Neuronal stem cell (in vitro differentiated cells): ENCODE measurements at regions not wholly inside any gene's neighbourhood (a gene's known extent, or its start where the extent isn't known, plus 50 kb on each side); places are given as distances from the start of the nearest gene placed in this dataset.

ENCODE experiments used
- DNase-seq: peaks from one replicate; pipeline ENCODE4 v3.0.0-alpha.2; 2013; ENCODE audit warnings: low spot score
- H2AFZ ChIP-seq: one replicate; pipeline ENCODE4 v1.6.1; 2013; ENCODE audit warnings: mild to moderate bottlenecking, low read length, inconsistent platforms
- H2AK5ac ChIP-seq: 2 replicates; pipeline ENCODE4 v1.6.1; 2013; ENCODE audit warnings: low read depth, mild to moderate bottlenecking, inconsistent platforms, low read length, moderate library complexity, mixed read lengths
- H2BK120ac ChIP-seq: 2 replicates; pipeline ENCODE4 v1.6.1; 2013; ENCODE audit warnings: low read depth, mild to moderate bottlenecking, inconsistent platforms, low read length, moderate library complexity, mixed read lengths
- H2BK12ac ChIP-seq: one replicate; pipeline ENCODE4 v1.6.1; 2013; ENCODE audit warnings: low read length, inconsistent platforms
- H2BK15ac ChIP-seq: 2 replicates; pipeline ENCODE4 v1.6.1; 2013; ENCODE audit warnings: mild to moderate bottlenecking, low read length, inconsistent platforms, mixed read lengths
- H2BK5ac ChIP-seq: one replicate; pipeline ENCODE4 v1.6.1; 2013; ENCODE audit warnings: inconsistent platforms, mild to moderate bottlenecking, low read length, moderate library complexity
- H3K14ac ChIP-seq: one replicate; pipeline ENCODE4 v1.6.1; 2013; ENCODE audit warnings: low read length, inconsistent platforms
- H3K18ac ChIP-seq: 2 replicates; pipeline ENCODE4 v1.6.1; 2013; ENCODE audit warnings: low read length, inconsistent platforms
- H3K23ac ChIP-seq: 2 replicates; pipeline ENCODE4 v1.6.1; 2013; ENCODE audit warnings: low read depth, mild to moderate bottlenecking, mixed read lengths, low read length, inconsistent platforms; ENCODE audit not compliant: poor library complexity
- H3K27ac ChIP-seq: replicated peaks from 3 replicates; pipeline ENCODE4 v1.5.1; 2013; ENCODE audit warnings: low read length, inconsistent platforms
- H3K27me3 ChIP-seq, 3 experiments: 2 replicates each; pipeline ENCODE4 v1.6.1; 2013; ENCODE audit warnings: low read length in 3 of 3, mild to moderate bottlenecking in 2 of 3, inconsistent platforms in 1 of 3, low read depth in 1 of 3, mixed read lengths in 1 of 3, moderate library complexity in 1 of 3; ENCODE audit not compliant: control insufficient read depth in 3 of 3, insufficient read depth in 3 of 3
- H3K36me3 ChIP-seq, 2 donors: replicated peaks in 1 of 2; 2 replicates each; pipeline ENCODE4 v1.6.1; 2013; ENCODE audit warnings: low read length in 2 of 2; ENCODE audit not compliant: control insufficient read depth in 2 of 2, insufficient read depth in 2 of 2
- H3K4ac ChIP-seq: 2 replicates; pipeline ENCODE4 v1.6.1; 2013; ENCODE audit warnings: inconsistent platforms, mild to moderate bottlenecking, low read length, moderate library complexity
- H3K4me1 ChIP-seq, 2 donors: 1 replicate in 1 of 2; 2 replicates in 1 of 2; pipeline ENCODE4 v1.6.1; 2013; ENCODE audit warnings: low read length in 2 of 2, low read depth in 1 of 2; ENCODE audit not compliant: control insufficient read depth in 2 of 2, insufficient read depth in 1 of 2
- H3K4me2 ChIP-seq: one replicate; pipeline ENCODE4 v1.6.1; 2013; ENCODE audit warnings: mild to moderate bottlenecking, low read length, inconsistent platforms; ENCODE audit not compliant: insufficient read depth, poor library complexity, severe bottlenecking
- H3K4me3 ChIP-seq, 2 donors: 2 replicates each; pipeline ENCODE4 v1.5.1; 2013; ENCODE audit warnings: low read length in 2 of 2, mild to moderate bottlenecking in 2 of 2, inconsistent platforms in 1 of 2, moderate library complexity in 1 of 2
- H3K79me1 ChIP-seq: one replicate; pipeline ENCODE4 v1.6.1; 2013; ENCODE audit warnings: low read depth, mild to moderate bottlenecking, inconsistent platforms, low read length, moderate library complexity
- H3K9ac ChIP-seq: one replicate; pipeline ENCODE4 v1.6.1; 2013; ENCODE audit warnings: mild to moderate bottlenecking, low read depth, low read length, inconsistent platforms; ENCODE audit not compliant: poor library complexity
- H3K9me3 ChIP-seq, 2 donors: replicated peaks in 1 of 2; 2 replicates each; pipeline versions ENCODE3 to v1.6.1; 2013; ENCODE audit warnings: low read length in 2 of 2, mild to moderate bottlenecking in 2 of 2, inconsistent platforms in 1 of 2, low read depth in 1 of 2, mixed read lengths in 1 of 2, moderate library complexity in 1 of 2; ENCODE audit not compliant: control insufficient read depth in 2 of 2, insufficient read depth in 1 of 2
- H4K8ac ChIP-seq: one replicate; pipeline ENCODE4 v1.6.1; 2013; ENCODE audit warnings: low read depth, mild to moderate bottlenecking, inconsistent platforms, low read length, moderate library complexity
- H4K91ac ChIP-seq: one replicate; pipeline ENCODE4 v1.6.1; 2013; ENCODE audit warnings: low read length, low read depth, mild to moderate bottlenecking, inconsistent platforms; ENCODE audit not compliant: poor library complexity
- WGBS, 2 donors: extraction: QIAGEN DNeasy Blood & Tissue Kit; methylation state at CpG; one replicate each; pipeline ENCODE4 v1.1.7; 2013; ENCODE audit warnings: missing lambda C conversion rate in 2 of 2, mixed read lengths in 1 of 2; ENCODE audit not compliant: insufficient read length in 2 of 2, insufficient replicate concordance in 1 of 2; ENCODE audit errors: extremely low coverage in 2 of 2; 5-methylcytosine and 5-hydroxymethylcytosine counted together

GRCh38 chr5:123965626-123966025, 453.6 kb downstream of the CSNK1G3 start:
- Histone ChIP-seq H3K4me1 (peaks cover 0 to 4% of the 10 kb centered on the region in 2 donors), H2AK5ac (no peak overlapping the region), H2BK12ac (no peak overlapping the region), H4K8ac (no peak overlapping the region), H2AFZ (peak overlapping the region; percentile 33), H3K18ac (no peak overlapping the region), H2BK5ac (no peak overlapping the region), H3K4ac (no peak overlapping the region), H2BK15ac (no peak overlapping the region), H4K91ac (no peak overlapping the region), H3K9me3 (peaks cover 0 to 3% of the 10 kb centered on the region in 2 donors), H3K36me3 (no peaks in the 10 kb centered on the region), H3K9ac (no peak overlapping the region), H3K14ac (no peak overlapping the region), H3K4me2 (no peak overlapping the region), H3K4me3 (no peak overlapping the region), H3K79me1 (no peaks in the 10 kb centered on the region), H2BK120ac (no peak overlapping the region), H3K23ac (no peak overlapping the region), H3K27me3 (no peaks in the 10 kb centered on the region), H3K27ac (no peak overlapping the region)
- DNase-seq = no peak
- WGBS, 2 donors = no CpG with 5 or more reads among the region's 3 CpGs

- no peak overlapping the region for H2AK5ac ChIP-seq
- no peaks in the 10 kb centered on the region for H3K36me3 ChIP-seq
- no peak overlapping the region for H2AFZ ChIP-seq
- H3K27me3 ChIP-seq = no peaks in the 10 kb centered on the region
- H3K79me1 ChIP-seq = no peaks in the 10 kb centered on the region
- H3K18ac ChIP-seq = no peak overlapping the region
- no peak overlapping the region for H3K4me3 ChIP-seq
- H3K4ac ChIP-seq = no peak overlapping the region
- no peak overlapping the region for H3K23ac ChIP-seq
- no peak for DNase-seq
- peaks cover 0 to 3% of the 10 kb centered on the region in 2 donors for H3K9me3 ChIP-seq
- no peak overlapping the region for H3K14ac ChIP-seq
- no peak overlapping the region for H2BK15ac ChIP-seq
- no peak overlapping the region for H4K91ac ChIP-seq
- no CpG with 5 or more reads among the region's 1 CpG for WGBS, 2 donors
- no peak overlapping the region for H3K27ac ChIP-seq
- H4K8ac ChIP-seq = no peak overlapping the region
- H2BK120ac ChIP-seq = no peak overlapping the region
- H3K4me1 ChIP-seq = peaks cover 0 to 4% of the 10 kb centered on the region in 2 donors
- no peak overlapping the region for H2BK12ac ChIP-seq
- no peak overlapping the region for H2BK5ac ChIP-seq
- H3K9ac ChIP-seq = no peak overlapping the region
- H3K4me2 ChIP-seq = no peak overlapping the region
Observed at GRCh38 chr5:123964884-123965283, 452.9 kb downstream of the CSNK1G3 start.

- no CpG with 5 or more reads among the region's 5 CpGs for WGBS, 2 donors
Observed at GRCh38 chr5:123960526-123960925, 448.5 kb downstream of the CSNK1G3 start.

GRCh38 chr5:123951582-123951977, 439.6 kb downstream of the CSNK1G3 start:
- Histone ChIP-seq H3K9ac (no peak overlapping the region), H3K4me1 (no peaks in the 10 kb centered on the region), H2AFZ (no peak overlapping the region), H3K4me2 (no peak overlapping the region), H4K8ac (no peak overlapping the region), H3K18ac (no peak overlapping the region), H3K14ac (no peak overlapping the region), H4K91ac (no peak overlapping the region), H3K27ac (no peak overlapping the region), H3K27me3 (no peaks in the 10 kb centered on the region), H2BK120ac (no peak overlapping the region), H3K4me3 (no peak overlapping the region), H3K9me3 (peaks cover 0 to 3% of the 10 kb centered on the region in 2 donors), H3K23ac (no peak overlapping the region), H3K79me1 (no peaks in the 10 kb centered on the region), H3K4ac (no peak overlapping the region), H3K36me3 (peaks cover 0 to 2% of the 10 kb centered on the region in 2 donors), H2AK5ac (no peak overlapping the region), H2BK15ac (no peak overlapping the region), H2BK5ac (no peak overlapping the region), H2BK12ac (no peak overlapping the region)
- WGBS, 2 donors = no CpG with 5 or more reads among the region's 3 CpGs
- DNase-seq = no peak

More at GRCh38 chr5:123960526-123960925, 448.5 kb downstream of the CSNK1G3 start:
- Histone ChIP-seq H4K91ac (no peak overlapping the region), H2BK5ac (no peak overlapping the region), H2AK5ac (no peak overlapping the region), H3K4me2 (no peak overlapping the region), H3K27me3 (no peaks in the 10 kb centered on the region), H3K4me3 (no peak overlapping the region), H3K14ac (no peak overlapping the region), H2BK12ac (no peak overlapping the region), H3K36me3 (no peaks in the 10 kb centered on the region), H3K79me1 (no peaks in the 10 kb centered on the region), H3K9ac (no peak overlapping the region), H2BK15ac (no peak overlapping the region), H3K18ac (no peak overlapping the region), H3K4me1 (peaks cover 0 to 1% of the 10 kb centered on the region in 2 donors), H3K9me3 (peaks cover 0 to 3% of the 10 kb centered on the region in 2 donors), H3K27ac (no peak overlapping the region), H2AFZ (no peak overlapping the region), H2BK120ac (no peak overlapping the region), H3K23ac (no peak overlapping the region), H3K4ac (no peak overlapping the region), H4K8ac (no peak overlapping the region)
- DNase-seq = no peak
